ENCODE measurements at regions not wholly inside any gene's neighbourhood (a gene's known extent, or its start where the extent isn't known, plus 50 kb on each side); places are given as distances from the start of the nearest gene placed in this dataset.

GRCh38 chr22:44569561-44569991 is 71.5 kb upstream of the RTL6 start:
- TF ChIP-seq, protein P1, sequence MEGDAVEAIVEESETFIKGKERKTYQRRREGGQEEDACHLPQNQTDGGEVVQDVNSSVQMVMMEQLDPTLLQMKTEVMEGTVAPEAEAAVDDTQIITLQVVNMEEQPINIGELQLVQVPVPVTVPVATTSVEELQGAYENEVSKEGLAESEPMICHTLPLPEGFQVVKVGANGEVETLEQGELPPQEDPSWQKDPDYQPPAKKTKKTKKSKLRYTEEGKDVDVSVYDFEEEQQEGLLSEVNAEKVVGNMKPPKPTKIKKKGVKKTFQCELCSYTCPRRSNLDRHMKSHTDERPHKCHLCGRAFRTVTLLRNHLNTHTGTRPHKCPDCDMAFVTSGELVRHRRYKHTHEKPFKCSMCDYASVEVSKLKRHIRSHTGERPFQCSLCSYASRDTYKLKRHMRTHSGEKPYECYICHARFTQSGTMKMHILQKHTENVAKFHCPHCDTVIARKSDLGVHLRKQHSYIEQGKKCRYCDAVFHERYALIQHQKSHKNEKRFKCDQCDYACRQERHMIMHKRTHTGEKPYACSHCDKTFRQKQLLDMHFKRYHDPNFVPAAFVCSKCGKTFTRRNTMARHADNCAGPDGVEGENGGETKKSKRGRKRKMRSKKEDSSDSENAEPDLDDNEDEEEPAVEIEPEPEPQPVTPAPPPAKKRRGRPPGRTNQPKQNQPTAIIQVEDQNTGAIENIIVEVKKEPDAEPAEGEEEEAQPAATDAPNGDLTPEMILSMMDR (conservative IDR thresholded peaks at IDR 0.05; ENCODE audit: low read length), result no peak
- TF ChIP-seq EZH2phosphoT487 (IDR thresholded peaks at IDR 0.05; ENCODE audit: borderline replicate concordance), result no peak

Measured in Loucy (cell line).